Body of pancreas (tissue), 4 donors: ENCODE measurements at regions not wholly inside any gene's neighbourhood (a gene's known extent, or its start where the extent isn't known, plus 50 kb on each side); places are given as distances from the start of the nearest gene placed in this dataset.

Source experiments
- CTCF ChIP-seq, 7 experiments: fragments of 450-650 bp in 4 of 7; fragments of 200-600 bp in 3 of 7; sonication (generic) in 3 of 7; IDR thresholded peaks; one replicate each; pipeline ENCODE4 v1.5.1; 2016 to 2019; ENCODE audit warnings: antibody characterized with exemption in 7 of 7
- POLR2A ChIP-seq, 3 donors: fragments of 450-650 bp; IDR thresholded peaks; one replicate each; pipeline ENCODE4 v1.6.1; 2016; ENCODE audit warnings: antibody characterized with exemption in 3 of 3, mild to moderate bottlenecking in 2 of 3

- TF ChIP-seq CTCF (IDR thresholded peaks at IDR 0.05), result no peak
- no peak for TF ChIP-seq POLR2A (IDR thresholded peaks at IDR 0.05)
These were observed 109.8 kb upstream of the ZNF516 start for GRCh38 chr18:76604935-76605240.
